ENCODE measurements at regions not wholly inside any gene's neighbourhood (a gene's known extent, or its start where the extent isn't known, plus 50 kb on each side); places are given as distances from the start of the nearest gene placed in this dataset.

GRCh38 chr22:47344414-47344813 lies 582.0 kb downstream of the TBC1D22A start:
- no peak for DNase-seq
- Histone ChIP-seq H4K8ac (ENCODE audit: low read depth in 2 of 2, low read length in 2 of 2) (no peak overlapping the region), H3K56ac (ENCODE audit: extremely low read depth, insufficient read depth, low read length) (no peak overlapping the region), H3K23ac (ENCODE audit: low read depth, low read length) (no peak overlapping the region), H4K20me1 (ENCODE audit: insufficient read depth, low read length) (no peaks in the 10 kb centered on the region), H3K9me1 (ENCODE audit: insufficient read depth, low read length) (no peaks in the 10 kb centered on the region), H3K27ac (ENCODE audit: insufficient read depth, low read length) (no peak overlapping the region), H2BK15ac (ENCODE audit: low read depth, low read length) (no peak overlapping the region), H3K4ac (ENCODE audit: low read depth, low read length) (no peak overlapping the region), H2BK5ac (ENCODE audit: low read depth, low read length, poor library complexity, severe bottlenecking) (no peak overlapping the region), H4K5ac (ENCODE audit: low read depth, low read length) (no peak overlapping the region), H3K14ac (replicated peaks; ENCODE audit: low read depth, low read length) (no peak overlapping the region), H4K91ac (ENCODE audit: insufficient read depth, low read depth, low read length) (no peak overlapping the region), H3K79me1 (ENCODE audit: low read depth in 1 of 2, low read length in 2 of 2) (no peaks in the 10 kb centered on the region), H2AK9ac (replicated peaks; ENCODE audit: low read depth, low read length, poor library complexity) (no peak overlapping the region), H2AK5ac (ENCODE audit: low read depth, low read length) (no peak overlapping the region), H3K18ac (ENCODE audit: low read depth, low read length) (no peak overlapping the region), H3K4me1 (ENCODE audit: control insufficient read depth, insufficient read depth, low read length) (no peaks in the 10 kb centered on the region), H2AFZ (replicated peaks; ENCODE audit: low read length, poor library complexity) (no peak overlapping the region), H3K36me3 (ENCODE audit: control insufficient read depth, insufficient read depth, low read length) (no peaks in the 10 kb centered on the region), H3K4me2 (ENCODE audit: low read depth, low read length) (no peak overlapping the region), H2BK20ac (ENCODE audit: low read depth, low read length) (no peak overlapping the region), H3K4me3 (ENCODE audit: insufficient read depth, low read depth, low read length) (no peak overlapping the region), H3K9me3 (ENCODE audit: control insufficient read depth, insufficient read depth, low read length) (peaks cover 7% of the 10 kb centered on the region), H2BK120ac (ENCODE audit: low read depth, low read length) (no peak overlapping the region), H3K27me3 (ENCODE audit: control insufficient read depth, insufficient read depth, low read length) (no peaks in the 10 kb centered on the region), H3K9ac (ENCODE audit: low read depth, low read length) (no peak overlapping the region)
- BruUV-seq (replicated peaks): no TSS peak
- ChIA-PET CTCF (no interaction called here), POLR2A (ENCODE audit: unreplicated experiment) (no interaction called here)
- 74% methylated on average over 4 of the region's 6 CpGs; no CpG with 5 or more reads in 1 of the 2 experiments for WGBS, 2 experiments (ENCODE audit: extremely low coverage in 2 of 2, insufficient read length in 1 of 2)
- intact Hi-C loops (cut with micrococcal nuclease): no loop called here
- dilution Hi-C loops (cut with HindIII; ENCODE audit: low sequenced_read_pairs, unreplicated experiment): no loop called here
- no peak for TF ChIP-seq MAZ (IDR thresholded peaks at IDR 0.05; ENCODE audit: borderline replicate concordance, low read depth, low read length)
- TF ChIP-seq RFX5 (IDR thresholded peaks at IDR 0.05; ENCODE audit: low read depth, low read length): no peak
- TF ChIP-seq BHLHE40 (IDR thresholded peaks at IDR 0.05; ENCODE audit: low read depth, low read length): no peak
- no peak for TF ChIP-seq USF2 (IDR thresholded peaks at IDR 0.05; ENCODE audit: low read depth, low read length)
- no peak for TF ChIP-seq SMC3 (IDR thresholded peaks at IDR 0.05; ENCODE audit: low read depth, low read length)
- no peak for TF ChIP-seq NFE2L2 (IDR thresholded peaks at IDR 0.05; ENCODE audit: low read depth, low read length)
- TF ChIP-seq MAFK (IDR thresholded peaks at IDR 0.05; ENCODE audit: low read depth, low read length): no peak
- TF ChIP-seq MXI1 (IDR thresholded peaks at IDR 0.05; ENCODE audit: borderline replicate concordance, low read depth, low read length): no peak
- TF ChIP-seq, protein P1, sequence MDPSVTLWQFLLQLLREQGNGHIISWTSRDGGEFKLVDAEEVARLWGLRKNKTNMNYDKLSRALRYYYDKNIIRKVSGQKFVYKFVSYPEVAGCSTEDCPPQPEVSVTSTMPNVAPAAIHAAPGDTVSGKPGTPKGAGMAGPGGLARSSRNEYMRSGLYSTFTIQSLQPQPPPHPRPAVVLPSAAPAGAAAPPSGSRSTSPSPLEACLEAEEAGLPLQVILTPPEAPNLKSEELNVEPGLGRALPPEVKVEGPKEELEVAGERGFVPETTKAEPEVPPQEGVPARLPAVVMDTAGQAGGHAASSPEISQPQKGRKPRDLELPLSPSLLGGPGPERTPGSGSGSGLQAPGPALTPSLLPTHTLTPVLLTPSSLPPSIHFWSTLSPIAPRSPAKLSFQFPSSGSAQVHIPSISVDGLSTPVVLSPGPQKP (IDR thresholded peaks at IDR 0.05; ENCODE audit: borderline replicate concordance, low read depth, low read length): no peak
- TF ChIP-seq CHD1 (IDR thresholded peaks at IDR 0.05; ENCODE audit: low read depth, low read length): no peak
- no peak for TF ChIP-seq FOS (IDR thresholded peaks at IDR 0.05; ENCODE audit: low read depth, low read length)
- no peak for TF ChIP-seq RCOR1 (IDR thresholded peaks at IDR 0.05; ENCODE audit: insufficient replicate concordance, low read length)
- TF ChIP-seq CEBPB (IDR thresholded peaks at IDR 0.05; ENCODE audit: low read depth, low read length): no peak
- TF ChIP-seq POLR2A (IDR thresholded peaks at IDR 0.05; ENCODE audit: low read depth, low read length): no peak
- TF ChIP-seq, protein P2, sequence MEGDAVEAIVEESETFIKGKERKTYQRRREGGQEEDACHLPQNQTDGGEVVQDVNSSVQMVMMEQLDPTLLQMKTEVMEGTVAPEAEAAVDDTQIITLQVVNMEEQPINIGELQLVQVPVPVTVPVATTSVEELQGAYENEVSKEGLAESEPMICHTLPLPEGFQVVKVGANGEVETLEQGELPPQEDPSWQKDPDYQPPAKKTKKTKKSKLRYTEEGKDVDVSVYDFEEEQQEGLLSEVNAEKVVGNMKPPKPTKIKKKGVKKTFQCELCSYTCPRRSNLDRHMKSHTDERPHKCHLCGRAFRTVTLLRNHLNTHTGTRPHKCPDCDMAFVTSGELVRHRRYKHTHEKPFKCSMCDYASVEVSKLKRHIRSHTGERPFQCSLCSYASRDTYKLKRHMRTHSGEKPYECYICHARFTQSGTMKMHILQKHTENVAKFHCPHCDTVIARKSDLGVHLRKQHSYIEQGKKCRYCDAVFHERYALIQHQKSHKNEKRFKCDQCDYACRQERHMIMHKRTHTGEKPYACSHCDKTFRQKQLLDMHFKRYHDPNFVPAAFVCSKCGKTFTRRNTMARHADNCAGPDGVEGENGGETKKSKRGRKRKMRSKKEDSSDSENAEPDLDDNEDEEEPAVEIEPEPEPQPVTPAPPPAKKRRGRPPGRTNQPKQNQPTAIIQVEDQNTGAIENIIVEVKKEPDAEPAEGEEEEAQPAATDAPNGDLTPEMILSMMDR (conservative IDR thresholded peaks at IDR 0.05; ENCODE audit: low read depth, low read length): no peak
- TF ChIP-seq RAD21 (IDR thresholded peaks at IDR 0.05; ENCODE audit: low read length): no peak
- in situ Hi-C loops (cut with MboI; ENCODE audit: low sequenced_read_pairs): no loop called here
- no peak for ATAC-seq (ENCODE audit: low read depth)

Measured in IMR-90 (cell line).